ENCODE measurements at regions not wholly inside any gene's neighbourhood (a gene's known extent, or its start where the extent isn't known, plus 50 kb on each side); places are given as distances from the start of the nearest gene placed in this dataset.
A peak's percentile ranks its signal among the peaks of the same experiment; 100 is the strongest.

DNA sequence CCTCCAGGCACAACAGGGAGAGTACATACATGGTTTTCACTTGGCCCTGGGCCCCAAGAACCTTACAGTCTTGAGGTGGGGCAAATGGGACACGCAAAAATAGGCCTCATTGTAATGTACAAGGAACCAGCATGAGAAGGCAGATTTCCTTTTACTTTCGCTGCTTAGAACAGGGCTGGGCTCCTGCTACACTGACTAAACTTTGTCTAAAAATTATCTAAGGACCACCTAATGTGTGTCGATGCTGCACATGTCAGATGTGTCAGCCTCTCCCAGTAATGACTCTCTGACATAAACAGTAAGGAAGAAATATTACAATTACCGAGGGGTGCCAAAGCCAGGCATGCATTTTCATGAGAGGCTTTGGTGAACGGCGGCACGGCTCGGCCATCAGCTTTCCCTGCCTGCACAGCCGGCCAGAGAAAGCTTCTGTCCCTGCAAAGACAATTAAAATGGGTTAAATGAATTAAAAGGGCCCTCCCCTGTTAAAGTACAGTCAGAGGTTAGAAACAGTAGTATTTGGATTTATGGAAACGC, 224.2 kb upstream of the IRX3 start:
- Histone ChIP-seq H3K36me3 (ENCODE audit: control insufficient read depth in 4 of 4, insufficient read depth in 4 of 4, low read length in 4 of 4) (no peaks in the 10 kb centered on the region), H3K4me1 (ENCODE audit: control insufficient read depth in 5 of 5, insufficient read depth in 5 of 5, low read length in 5 of 5) (peaks cover 0 to 57% (median 20%) of the 10 kb centered on the region in 5 donors), H3K4me3 (no peak overlapping the region), H3K9ac (ENCODE audit: insufficient read depth in 1 of 2, low read length in 2 of 2) (no peak overlapping the region), H3K27me3 (ENCODE audit: control insufficient read depth in 3 of 3, insufficient read depth in 3 of 3, low read length in 2 of 3) (no peaks in the 10 kb centered on the region), H3K9me3 (ENCODE audit: control insufficient read depth in 4 of 4, insufficient read depth in 3 of 4, low read length in 3 of 4) (no peaks in the 10 kb centered on the region), H3K27ac (ENCODE audit: low read depth in 1 of 2, low read length in 1 of 2) (no peak overlapping the region)
- 74 to 79% methylated on average over 10 of the region's 10 CpGs for WGBS, 2 donors
- TF ChIP-seq, protein P1, sequence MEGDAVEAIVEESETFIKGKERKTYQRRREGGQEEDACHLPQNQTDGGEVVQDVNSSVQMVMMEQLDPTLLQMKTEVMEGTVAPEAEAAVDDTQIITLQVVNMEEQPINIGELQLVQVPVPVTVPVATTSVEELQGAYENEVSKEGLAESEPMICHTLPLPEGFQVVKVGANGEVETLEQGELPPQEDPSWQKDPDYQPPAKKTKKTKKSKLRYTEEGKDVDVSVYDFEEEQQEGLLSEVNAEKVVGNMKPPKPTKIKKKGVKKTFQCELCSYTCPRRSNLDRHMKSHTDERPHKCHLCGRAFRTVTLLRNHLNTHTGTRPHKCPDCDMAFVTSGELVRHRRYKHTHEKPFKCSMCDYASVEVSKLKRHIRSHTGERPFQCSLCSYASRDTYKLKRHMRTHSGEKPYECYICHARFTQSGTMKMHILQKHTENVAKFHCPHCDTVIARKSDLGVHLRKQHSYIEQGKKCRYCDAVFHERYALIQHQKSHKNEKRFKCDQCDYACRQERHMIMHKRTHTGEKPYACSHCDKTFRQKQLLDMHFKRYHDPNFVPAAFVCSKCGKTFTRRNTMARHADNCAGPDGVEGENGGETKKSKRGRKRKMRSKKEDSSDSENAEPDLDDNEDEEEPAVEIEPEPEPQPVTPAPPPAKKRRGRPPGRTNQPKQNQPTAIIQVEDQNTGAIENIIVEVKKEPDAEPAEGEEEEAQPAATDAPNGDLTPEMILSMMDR (IDR thresholded peaks at IDR 0.05; ENCODE audit: control extremely low read depth, extremely low read depth): no peak
- DNase-seq (no peak), ATAC-seq (ENCODE audit: insufficient read depth, low FRiP score) (no peak)

DNA sequence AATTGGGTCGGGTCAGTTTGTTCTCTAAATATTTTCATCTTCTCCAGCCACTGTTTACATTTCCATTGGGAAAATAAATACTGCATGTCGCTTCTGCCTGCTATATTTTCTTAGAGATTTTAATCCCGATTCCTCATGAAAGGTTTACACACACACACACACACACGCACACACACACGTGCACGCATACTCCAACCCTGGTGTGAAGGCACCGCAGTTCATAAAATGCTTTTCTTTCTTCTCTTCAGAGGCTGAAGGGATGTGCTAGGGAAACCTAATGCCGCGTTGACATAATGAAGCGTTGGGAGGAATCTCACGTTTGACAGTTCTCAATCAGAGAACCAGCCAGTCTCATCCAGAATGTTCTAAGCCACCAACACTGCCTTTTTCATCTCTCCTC, 222.9 kb upstream of the IRX3 start:
- peaks cover 0 to 70% (median 29%) of the 10 kb centered on the region in 5 donors for H3K4me1 ChIP-seq (ENCODE audit: control insufficient read depth in 5 of 5, insufficient read depth in 5 of 5, low read length in 5 of 5)
- no peak overlapping the region for H3K27ac ChIP-seq (ENCODE audit: low read depth in 1 of 2, low read length in 1 of 2)
- TF ChIP-seq, protein P1 (IDR thresholded peaks at IDR 0.05; ENCODE audit: control extremely low read depth, extremely low read depth): no peak
- H3K27me3 ChIP-seq (ENCODE audit: control insufficient read depth in 3 of 3, insufficient read depth in 3 of 3, low read length in 2 of 3): no peaks in the 10 kb centered on the region
- no peaks in the 10 kb centered on the region for H3K36me3 ChIP-seq (ENCODE audit: control insufficient read depth in 4 of 4, insufficient read depth in 4 of 4, low read length in 4 of 4)
- H3K9me3 ChIP-seq (ENCODE audit: control insufficient read depth in 4 of 4, insufficient read depth in 3 of 4, low read length in 3 of 4): no peaks in the 10 kb centered on the region
- DNase-seq: peak; percentile 36 to 61 (median 40)
- ATAC-seq (ENCODE audit: insufficient read depth, low FRiP score): no peak
- no peak overlapping the region for H3K4me3 ChIP-seq
- 68% methylated on average over 11 of the region's 11 CpGs for WGBS, 2 donors
- no peak overlapping the region for H3K9ac ChIP-seq (ENCODE audit: insufficient read depth in 1 of 2, low read length in 2 of 2)

DNA sequence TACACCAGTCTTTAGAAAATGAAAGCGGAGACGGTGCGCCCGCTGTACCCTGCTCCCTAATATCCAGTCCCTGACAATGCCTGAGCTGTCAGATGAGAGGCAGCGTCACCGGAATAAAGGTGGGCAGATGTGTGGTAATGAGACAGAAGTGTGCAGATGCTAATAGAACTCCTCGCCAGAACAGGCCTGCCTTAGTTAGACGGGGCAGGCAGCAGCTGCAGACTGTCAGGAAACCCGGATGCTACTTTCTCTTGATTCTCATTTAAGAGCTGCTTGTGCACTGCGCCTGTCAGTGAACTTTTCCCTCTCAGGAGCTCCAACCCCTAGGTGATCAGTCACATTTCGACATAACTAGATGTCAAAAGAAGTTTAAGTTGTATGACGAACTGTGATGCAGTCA, 221.8 kb upstream of the IRX3 start:
- H3K27ac ChIP-seq (ENCODE audit: low read depth in 1 of 2, low read length in 1 of 2): no peak overlapping the region
- ATAC-seq (ENCODE audit: insufficient read depth, low FRiP score): no peak
- no peak overlapping the region for H3K9ac ChIP-seq (ENCODE audit: insufficient read depth in 1 of 2, low read length in 2 of 2)
- H3K9me3 ChIP-seq (ENCODE audit: control insufficient read depth in 4 of 4, insufficient read depth in 3 of 4, low read length in 3 of 4): no peaks in the 10 kb centered on the region
- H3K36me3 ChIP-seq (ENCODE audit: control insufficient read depth in 4 of 4, insufficient read depth in 4 of 4, low read length in 4 of 4): no peaks in the 10 kb centered on the region
- H3K4me3 ChIP-seq: no peak overlapping the region
- DNase-seq: peak; percentile 62 to 83 (median 64)
- 80 to 81% methylated on average over 12 of the region's 12 CpGs for WGBS, 2 donors
- TF ChIP-seq, protein P1 (IDR thresholded peaks at IDR 0.05; ENCODE audit: control extremely low read depth, extremely low read depth): no peak
- peaks cover 0 to 78% (median 29%) of the 10 kb centered on the region in 5 donors for H3K4me1 ChIP-seq (ENCODE audit: control insufficient read depth in 5 of 5, insufficient read depth in 5 of 5, low read length in 5 of 5)
- H3K27me3 ChIP-seq (ENCODE audit: control insufficient read depth in 3 of 3, insufficient read depth in 3 of 3, low read length in 2 of 3): no peaks in the 10 kb centered on the region
